H1 (cell line): ENCODE measurements at regions not wholly inside any gene's neighbourhood (a gene's known extent, or its start where the extent isn't known, plus 50 kb on each side); places are given as distances from the start of the nearest gene placed in this dataset.

Experiments used
- CEBPB ChIP-seq: IDR thresholded peaks from 2 replicates; pipeline ENCODE4 v1.6.1; 2012; ENCODE audit warnings: low read depth, low read length
- EZH2 ChIP-seq: fragments of 200-600 bp; sonication (generic); IDR thresholded peaks from 2 replicates; pipeline ENCODE4 v1.7.1; 2012; ENCODE audit warnings: low read depth, mild to moderate bottlenecking, moderate library complexity, low read length, inconsistent platforms; ENCODE audit not compliant: severe bottlenecking
- KDM1A ChIP-seq: fragments of 200-600, 300-600 bp; sonication (generic); IDR thresholded peaks from 2 replicates; pipeline ENCODE4 v1.7.1; 2016; ENCODE audit warnings: mild to moderate bottlenecking, low read length, borderline replicate concordance
- KDM4A ChIP-seq: IDR thresholded peaks from one replicate; pipeline ENCODE4 v1.7.1; 2012; ENCODE audit warnings: low read depth, mild to moderate bottlenecking, moderate library complexity, low read length, inconsistent platforms; ENCODE audit not compliant: severe bottlenecking
- RAD21 ChIP-seq, 2 experiments: IDR thresholded peaks in 1 of 2; conservative IDR thresholded peaks in 1 of 2; 2 replicates each; pipeline ENCODE4 v1.6.1; 2011; ENCODE audit warnings: low read depth in 2 of 2, low read length in 2 of 2, improper control_type of control experiment in 1 of 2, inconsistent platforms in 1 of 2, mild to moderate bottlenecking in 1 of 2, moderate library complexity in 1 of 2
- TF ChIP-seq, protein P1 (sequence below): IDR thresholded peaks from 2 replicates; pipeline ENCODE4 v1.6.1; 2012; ENCODE audit warnings: low read length, inconsistent platforms
- TF ChIP-seq, protein P2 (sequence below): fragments of 300-600 bp; sonication (generic); IDR thresholded peaks from 2 replicates; pipeline ENCODE4 v1.7.1; 2012; ENCODE audit warnings: low read length, moderate library complexity, mild to moderate bottlenecking, inconsistent platforms; ENCODE audit not compliant: insufficient replicate concordance

GRCh38 chrX:38991656-38992440 is 190.6 kb downstream of the MID1IP1 start (continued):
- TF ChIP-seq, protein P1, sequence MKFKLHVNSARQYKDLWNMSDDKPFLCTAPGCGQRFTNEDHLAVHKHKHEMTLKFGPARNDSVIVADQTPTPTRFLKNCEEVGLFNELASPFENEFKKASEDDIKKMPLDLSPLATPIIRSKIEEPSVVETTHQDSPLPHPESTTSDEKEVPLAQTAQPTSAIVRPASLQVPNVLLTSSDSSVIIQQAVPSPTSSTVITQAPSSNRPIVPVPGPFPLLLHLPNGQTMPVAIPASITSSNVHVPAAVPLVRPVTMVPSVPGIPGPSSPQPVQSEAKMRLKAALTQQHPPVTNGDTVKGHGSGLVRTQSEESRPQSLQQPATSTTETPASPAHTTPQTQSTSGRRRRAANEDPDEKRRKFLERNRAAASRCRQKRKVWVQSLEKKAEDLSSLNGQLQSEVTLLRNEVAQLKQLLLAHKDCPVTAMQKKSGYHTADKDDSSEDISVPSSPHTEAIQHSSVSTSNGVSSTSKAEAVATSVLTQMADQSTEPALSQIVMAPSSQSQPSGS: no peak
- TF ChIP-seq KDM1A: no peak
- no peak for TF ChIP-seq KDM4A
- no peak for TF ChIP-seq EZH2
- TF ChIP-seq, protein P2, sequence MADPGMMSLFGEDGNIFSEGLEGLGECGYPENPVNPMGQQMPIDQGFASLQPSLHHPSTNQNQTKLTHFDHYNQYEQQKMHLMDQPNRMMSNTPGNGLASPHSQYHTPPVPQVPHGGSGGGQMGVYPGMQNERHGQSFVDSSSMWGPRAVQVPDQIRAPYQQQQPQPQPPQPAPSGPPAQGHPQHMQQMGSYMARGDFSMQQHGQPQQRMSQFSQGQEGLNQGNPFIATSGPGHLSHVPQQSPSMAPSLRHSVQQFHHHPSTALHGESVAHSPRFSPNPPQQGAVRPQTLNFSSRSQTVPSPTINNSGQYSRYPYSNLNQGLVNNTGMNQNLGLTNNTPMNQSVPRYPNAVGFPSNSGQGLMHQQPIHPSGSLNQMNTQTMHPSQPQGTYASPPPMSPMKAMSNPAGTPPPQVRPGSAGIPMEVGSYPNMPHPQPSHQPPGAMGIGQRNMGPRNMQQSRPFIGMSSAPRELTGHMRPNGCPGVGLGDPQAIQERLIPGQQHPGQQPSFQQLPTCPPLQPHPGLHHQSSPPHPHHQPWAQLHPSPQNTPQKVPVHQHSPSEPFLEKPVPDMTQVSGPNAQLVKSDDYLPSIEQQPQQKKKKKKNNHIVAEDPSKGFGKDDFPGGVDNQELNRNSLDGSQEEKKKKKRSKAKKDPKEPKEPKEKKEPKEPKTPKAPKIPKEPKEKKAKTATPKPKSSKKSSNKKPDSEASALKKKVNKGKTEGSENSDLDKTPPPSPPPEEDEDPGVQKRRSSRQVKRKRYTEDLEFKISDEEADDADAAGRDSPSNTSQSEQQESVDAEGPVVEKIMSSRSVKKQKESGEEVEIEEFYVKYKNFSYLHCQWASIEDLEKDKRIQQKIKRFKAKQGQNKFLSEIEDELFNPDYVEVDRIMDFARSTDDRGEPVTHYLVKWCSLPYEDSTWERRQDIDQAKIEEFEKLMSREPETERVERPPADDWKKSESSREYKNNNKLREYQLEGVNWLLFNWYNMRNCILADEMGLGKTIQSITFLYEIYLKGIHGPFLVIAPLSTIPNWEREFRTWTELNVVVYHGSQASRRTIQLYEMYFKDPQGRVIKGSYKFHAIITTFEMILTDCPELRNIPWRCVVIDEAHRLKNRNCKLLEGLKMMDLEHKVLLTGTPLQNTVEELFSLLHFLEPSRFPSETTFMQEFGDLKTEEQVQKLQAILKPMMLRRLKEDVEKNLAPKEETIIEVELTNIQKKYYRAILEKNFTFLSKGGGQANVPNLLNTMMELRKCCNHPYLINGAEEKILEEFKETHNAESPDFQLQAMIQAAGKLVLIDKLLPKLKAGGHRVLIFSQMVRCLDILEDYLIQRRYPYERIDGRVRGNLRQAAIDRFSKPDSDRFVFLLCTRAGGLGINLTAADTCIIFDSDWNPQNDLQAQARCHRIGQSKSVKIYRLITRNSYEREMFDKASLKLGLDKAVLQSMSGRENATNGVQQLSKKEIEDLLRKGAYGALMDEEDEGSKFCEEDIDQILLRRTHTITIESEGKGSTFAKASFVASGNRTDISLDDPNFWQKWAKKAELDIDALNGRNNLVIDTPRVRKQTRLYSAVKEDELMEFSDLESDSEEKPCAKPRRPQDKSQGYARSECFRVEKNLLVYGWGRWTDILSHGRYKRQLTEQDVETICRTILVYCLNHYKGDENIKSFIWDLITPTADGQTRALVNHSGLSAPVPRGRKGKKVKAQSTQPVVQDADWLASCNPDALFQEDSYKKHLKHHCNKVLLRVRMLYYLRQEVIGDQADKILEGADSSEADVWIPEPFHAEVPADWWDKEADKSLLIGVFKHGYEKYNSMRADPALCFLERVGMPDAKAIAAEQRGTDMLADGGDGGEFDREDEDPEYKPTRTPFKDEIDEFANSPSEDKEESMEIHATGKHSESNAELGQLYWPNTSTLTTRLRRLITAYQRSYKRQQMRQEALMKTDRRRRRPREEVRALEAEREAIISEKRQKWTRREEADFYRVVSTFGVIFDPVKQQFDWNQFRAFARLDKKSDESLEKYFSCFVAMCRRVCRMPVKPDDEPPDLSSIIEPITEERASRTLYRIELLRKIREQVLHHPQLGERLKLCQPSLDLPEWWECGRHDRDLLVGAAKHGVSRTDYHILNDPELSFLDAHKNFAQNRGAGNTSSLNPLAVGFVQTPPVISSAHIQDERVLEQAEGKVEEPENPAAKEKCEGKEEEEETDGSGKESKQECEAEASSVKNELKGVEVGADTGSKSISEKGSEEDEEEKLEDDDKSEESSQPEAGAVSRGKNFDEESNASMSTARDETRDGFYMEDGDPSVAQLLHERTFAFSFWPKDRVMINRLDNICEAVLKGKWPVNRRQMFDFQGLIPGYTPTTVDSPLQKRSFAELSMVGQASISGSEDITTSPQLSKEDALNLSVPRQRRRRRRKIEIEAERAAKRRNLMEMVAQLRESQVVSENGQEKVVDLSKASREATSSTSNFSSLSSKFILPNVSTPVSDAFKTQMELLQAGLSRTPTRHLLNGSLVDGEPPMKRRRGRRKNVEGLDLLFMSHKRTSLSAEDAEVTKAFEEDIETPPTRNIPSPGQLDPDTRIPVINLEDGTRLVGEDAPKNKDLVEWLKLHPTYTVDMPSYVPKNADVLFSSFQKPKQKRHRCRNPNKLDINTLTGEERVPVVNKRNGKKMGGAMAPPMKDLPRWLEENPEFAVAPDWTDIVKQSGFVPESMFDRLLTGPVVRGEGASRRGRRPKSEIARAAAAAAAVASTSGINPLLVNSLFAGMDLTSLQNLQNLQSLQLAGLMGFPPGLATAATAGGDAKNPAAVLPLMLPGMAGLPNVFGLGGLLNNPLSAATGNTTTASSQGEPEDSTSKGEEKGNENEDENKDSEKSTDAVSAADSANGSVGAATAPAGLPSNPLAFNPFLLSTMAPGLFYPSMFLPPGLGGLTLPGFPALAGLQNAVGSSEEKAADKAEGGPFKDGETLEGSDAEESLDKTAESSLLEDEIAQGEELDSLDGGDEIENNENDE: no peak
- no peak for TF ChIP-seq RAD21 (IDR thresholded peaks at IDR 0.05 in 1 of 2, conservative IDR thresholded peaks at IDR 0.05 in 1 of 2; ENCODE audit: low read depth in 2 of 2, low read length in 2 of 2)
- TF ChIP-seq CEBPB: no peak
